SK-N-SH (cell line): ENCODE measurements at regions not wholly inside any gene's neighbourhood (a gene's known extent, or its start where the extent isn't known, plus 50 kb on each side); places are given as distances from the start of the nearest gene placed in this dataset.

Experiments
- CTCF ChIA-PET: fragments of 300-600, 350-600 bp; formaldehyde crosslinking; extraction: SDS; loops from one replicate; lab custom pipeline; 2021; lab: Yijun Ruan, JAX
- POLR2A ChIA-PET: fragments of 350-600 bp; sonication (Branson Sonifier 250); formaldehyde crosslinking; extraction: SDS; loops from one replicate; lab custom pipeline; 2020; ENCODE audit warnings: antibody characterized with exemption, inconsistent platforms; lab: Yijun Ruan, JAX
- DNase-seq: peaks from one replicate; pipeline ENCODE4 v3.0.0; 2012
- H2AFZ ChIP-seq: fragments of 200-600 bp; sonication (generic); 2 replicates; pipeline ENCODE4 v1.8.1; 2016; ENCODE audit warnings: antibody characterized with exemption, mild to moderate bottlenecking, low read depth
- H3F3A ChIP-seq: fragments of 200-600 bp; sonication (generic); replicated peaks from 2 replicates; pipeline ENCODE3; 2016; ENCODE audit warnings: antibody characterized with exemption, mild to moderate bottlenecking; ENCODE audit not compliant: insufficient read depth
- H3K27ac ChIP-seq, 2 experiments: fragments of 200-500 bp in 1 of 2; fragments of 200-600 bp in 1 of 2; sonication (Bioruptor generic) in 1 of 2; sonication (generic), shearing (Covaris generic) in 1 of 2; 2 replicates each; pipeline versions ENCODE4 v1.5.1 to v1.6.1; 2014 to 2016; ENCODE audit warnings: low read depth in 2 of 2, inconsistent platforms in 1 of 2, low read length in 1 of 2, mild to moderate bottlenecking in 1 of 2, mixed read lengths in 1 of 2
- H3K27me3 ChIP-seq: fragments of 200-600 bp; sonication (generic), shearing (Covaris generic); 2 replicates; pipeline ENCODE4 v1.6.1; 2016; ENCODE audit warnings: mixed run types; ENCODE audit not compliant: insufficient read depth
- H3K36me3 ChIP-seq, 2 experiments: fragments of 200-500 bp in 1 of 2; fragments of 200-600 bp in 1 of 2; sonication (Bioruptor generic) in 1 of 2; sonication (generic) in 1 of 2; replicated peaks in 1 of 2; 2 replicates each; pipeline versions ENCODE3 to v1.5.1; 2014 to 2016; ENCODE audit warnings: low read length in 1 of 2, mild to moderate bottlenecking in 1 of 2; ENCODE audit not compliant: insufficient read depth in 2 of 2, control insufficient read depth in 1 of 2
- H3K4me1 ChIP-seq, 2 experiments: fragments of 200-500 bp in 1 of 2; fragments of 200-600 bp in 1 of 2; sonication (Bioruptor generic) in 1 of 2; sonication (generic), shearing (Covaris generic) in 1 of 2; 2 replicates each; pipeline versions ENCODE4 v1.5.1 to v1.6.1; 2014 to 2016; ENCODE audit warnings: low read depth in 1 of 2, low read length in 1 of 2, mixed run types in 1 of 2; ENCODE audit not compliant: insufficient read depth in 2 of 2, control insufficient read depth in 1 of 2
- H3K4me2 ChIP-seq: fragments of 200-600 bp; sonication (generic), shearing (Covaris generic); 2 replicates; pipeline ENCODE4 v1.6.1; 2017; ENCODE audit warnings: mixed run types
- H3K4me3 ChIP-seq, 2 experiments: fragments of 200-500 bp in 1 of 2; fragments of 200-600 bp in 1 of 2; sonication (Bioruptor generic) in 1 of 2; sonication (generic), shearing (Covaris generic) in 1 of 2; 2 replicates each; pipeline versions ENCODE4 v1.5.1 to v1.8.1; 2014 to 2016; ENCODE audit warnings: low read depth in 2 of 2, inconsistent platforms in 1 of 2, low read length in 1 of 2, mild to moderate bottlenecking in 1 of 2, mixed read lengths in 1 of 2, moderate library complexity in 1 of 2
- H3K79me2 ChIP-seq: fragments of 200-600 bp; sonication (generic); 2 replicates; pipeline ENCODE4 v1.8.1; 2017; ENCODE audit warnings: mild to moderate bottlenecking; ENCODE audit not compliant: insufficient read depth
- H3K9ac ChIP-seq: fragments of 200-600 bp; sonication (generic); 2 replicates; pipeline ENCODE4 v1.6.1; 2017; ENCODE audit warnings: mixed run types
- H3K9me2 ChIP-seq: fragments of 200-600 bp; sonication (generic); 2 replicates; pipeline ENCODE4 v1.6.1; 2017; ENCODE audit warnings: mixed run types
- H3K9me3 ChIP-seq: fragments of 200-600 bp; sonication (generic); 2 replicates; pipeline ENCODE4 v1.6.1; 2017; ENCODE audit warnings: mixed run types, mild to moderate bottlenecking, moderate library complexity
- H4K20me1 ChIP-seq: fragments of 200-600 bp; sonication (generic); 2 replicates; pipeline ENCODE4 v1.6.1; 2017; ENCODE audit warnings: mild to moderate bottlenecking, mixed run types; ENCODE audit not compliant: insufficient read depth
- CHD2 ChIP-seq: fragments of 150-350 bp; IDR thresholded peaks from 2 replicates; pipeline ENCODE4 v1.6.1; 2018; ENCODE audit warnings: low read length; ENCODE audit not compliant: partially characterized antibody
- ELF1 ChIP-seq: IDR thresholded peaks from 2 replicates; pipeline ENCODE4 v1.4.0; 2012
- EP300 ChIP-seq, 2 experiments: IDR thresholded peaks; 2 replicates each; pipeline versions ENCODE4 v1.4.0 to v1.6.1; 2012; ENCODE audit warnings: borderline replicate concordance in 1 of 2, low read depth in 1 of 2, low read length in 1 of 2
- EZH2phosphoT487 ChIP-seq: fragments of 200-600 bp; sonication (generic); IDR thresholded peaks from 2 replicates; pipeline ENCODE4 v1.6.1; 2017; ENCODE audit warnings: low read depth, mixed run types, mild to moderate bottlenecking, antibody characterized with exemption, moderate library complexity, borderline replicate concordance
- FOXJ3 ChIP-seq: sonication (generic); formaldehyde crosslinking; IDR thresholded peaks from 2 replicates; pipeline ENCODE4 v1.5.1; 2020; ENCODE audit warnings: mild to moderate bottlenecking, missing genetic modification reagents
- FOXM1 ChIP-seq: IDR thresholded peaks from 2 replicates; pipeline ENCODE4 v1.4.0; 2012; ENCODE audit warnings: low read depth, mild to moderate bottlenecking
- GABPA ChIP-seq: IDR thresholded peaks from 2 replicates; pipeline ENCODE4 v1.4.0; 2012; ENCODE audit warnings: low read depth, mild to moderate bottlenecking
- JUND ChIP-seq: IDR thresholded peaks from 2 replicates; pipeline ENCODE4 v1.4.0; 2012
- MEF2A ChIP-seq: IDR thresholded peaks from 2 replicates; pipeline ENCODE4 v1.4.0; 2012; ENCODE audit warnings: low read depth, borderline replicate concordance
- NFIC ChIP-seq: IDR thresholded peaks from 2 replicates; pipeline ENCODE4 v1.4.0; 2012; ENCODE audit warnings: borderline replicate concordance
- NRF1 ChIP-seq: IDR thresholded peaks from 2 replicates; pipeline ENCODE4 v1.6.1; 2012; ENCODE audit warnings: low read depth, mild to moderate bottlenecking, low read length
- RAD21 ChIP-seq: IDR thresholded peaks from 2 replicates; pipeline ENCODE4 v1.6.1; 2012; ENCODE audit warnings: mild to moderate bottlenecking, low read length
- RFX5 ChIP-seq: IDR thresholded peaks from 2 replicates; pipeline ENCODE4 v1.6.1; 2012; ENCODE audit warnings: mild to moderate bottlenecking, improper control_type of control experiment, low read length
- SIN3A ChIP-seq: IDR thresholded peaks from 2 replicates; pipeline ENCODE4 v1.6.1; 2012; ENCODE audit warnings: low read depth, mild to moderate bottlenecking, low read length, moderate library complexity, borderline replicate concordance
- SMC3 ChIP-seq: IDR thresholded peaks from 2 replicates; pipeline ENCODE4 v1.6.1; 2012; ENCODE audit warnings: low read depth, low read length, improper control_type of control experiment
- TAF1 ChIP-seq: IDR thresholded peaks from 2 replicates; pipeline ENCODE4 v1.6.1; 2012; ENCODE audit warnings: low read depth, mild to moderate bottlenecking, low read length, moderate library complexity, borderline replicate concordance
- TCF12 ChIP-seq: IDR thresholded peaks from 2 replicates; pipeline ENCODE4 v1.4.0; 2012
- TEAD4 ChIP-seq: IDR thresholded peaks from 2 replicates; pipeline ENCODE4 v1.4.0; 2012; ENCODE audit warnings: mild to moderate bottlenecking, borderline replicate concordance; ENCODE audit not compliant: insufficient read depth
- WGBS: methylation state at CpG from one replicate; pipeline ENCODE4 v1.1.6; 2017; ENCODE audit warnings: low lambda C conversion rate; 5-methylcytosine and 5-hydroxymethylcytosine counted together
- TF ChIP-seq, protein P1 (sequence below): IDR thresholded peaks from 2 replicates; pipeline ENCODE4 v1.6.1; 2012; ENCODE audit warnings: mild to moderate bottlenecking, low read depth, low read length, moderate library complexity
- TF ChIP-seq, protein P2 (sequence below): fragments of 150-350 bp; IDR thresholded peaks from 2 replicates; pipeline ENCODE4 v1.6.1; 2016; ENCODE audit warnings: mild to moderate bottlenecking, low read depth, low read length
- TF ChIP-seq, protein P3 (sequence below): IDR thresholded peaks from 2 replicates; pipeline ENCODE4; 2012

DNA sequence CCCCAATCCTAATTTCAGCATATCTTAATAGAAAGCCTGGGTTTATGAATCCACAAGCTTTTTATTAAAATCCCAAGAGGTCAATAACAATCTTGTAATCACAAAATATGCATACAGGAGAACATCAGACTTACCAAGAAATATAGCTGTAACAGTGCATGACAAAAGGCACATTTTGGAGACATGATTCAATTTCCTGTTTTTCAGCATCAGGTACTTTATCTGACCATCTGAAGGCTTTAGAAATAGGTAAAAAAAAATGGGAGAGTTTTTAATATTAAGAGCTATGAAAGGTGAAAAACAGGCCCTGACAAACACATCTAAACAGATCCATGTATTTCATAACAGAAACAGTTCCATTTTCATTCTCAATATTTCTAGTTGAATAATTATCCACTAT lies 89.9 kb upstream of the EFEMP1 start:
- 0 out of 2 replicates have a peak overlapping the region, but pooled peaks have one; percentile 47 for H2AFZ ChIP-seq
- no peaks in the 10 kb centered on the region for H3K79me2 ChIP-seq

DNA sequence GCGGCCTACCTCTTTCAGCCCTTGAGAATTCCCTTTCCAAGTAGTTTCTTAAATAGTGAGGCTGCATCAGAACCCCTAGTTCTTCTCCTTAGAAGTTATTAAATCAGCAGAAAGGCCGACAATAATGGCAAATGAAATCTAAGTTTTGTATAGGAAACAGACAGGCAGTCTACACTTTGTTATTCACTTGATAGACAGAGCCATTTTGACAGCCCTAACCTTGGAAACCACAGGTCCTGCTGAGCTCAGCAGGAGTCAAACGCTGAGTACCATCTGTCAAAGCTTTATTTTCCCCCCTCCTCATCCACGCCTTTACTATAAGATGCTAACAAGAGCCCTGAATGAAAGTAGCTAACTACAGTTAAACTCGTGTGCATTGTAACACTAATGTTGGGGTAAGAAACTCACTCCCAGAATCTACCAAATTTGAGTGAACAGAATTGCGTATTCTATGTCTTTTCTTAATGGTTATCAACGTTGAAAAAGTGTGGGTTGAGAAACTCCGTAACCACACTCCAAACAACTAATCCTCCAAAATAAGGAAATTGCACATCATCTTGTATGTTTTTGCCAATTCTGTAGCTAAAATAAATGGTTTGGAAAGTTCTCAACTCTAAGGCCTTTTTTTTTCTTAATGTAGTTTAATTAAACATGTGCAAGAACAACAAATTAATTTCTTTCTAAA lies 90.6 kb upstream of the EFEMP1 start:
- Histone ChIP-seq H3K9me3 (no peaks in the 10 kb centered on the region), H2AFZ (peak overlapping the region; percentile 47; the same call in 1 of the 2 replicates), H3K9me2 (no peaks in the 10 kb centered on the region), H3K4me2 (no peak overlapping the region), H3K4me3 (no peak overlapping the region), H3K9ac (no peak overlapping the region), H3K36me3 (no peaks in the 10 kb centered on the region), H3F3A (no peaks in the 10 kb centered on the region), H3K4me1 (peaks cover 5 to 8% of the 10 kb centered on the region in 2 experiments; a peak in 3 of 4 replicates), H3K27me3 (no peaks in the 10 kb centered on the region), H3K27ac (no peak overlapping the region), H3K79me2 (no peaks in the 10 kb centered on the region), H4K20me1 (no peaks in the 10 kb centered on the region)
- ChIA-PET POLR2A (no interaction called here), CTCF (interaction anchor here (0.9 to 2.7 kb wide), 4 partner anchors 53 to 845 kb away, joined by 3 to 15 read pairs (median 6); no protein-coding TSS in a partner anchor)
- DNase-seq, result no peak
- 72% methylated on average over 8 of the region's 8 CpGs for WGBS
- TF ChIP-seq FOXJ3 (CRISPR knock-in tag), result no peak
- no peak for TF ChIP-seq TEAD4
- TF ChIP-seq MEF2A, result no peak
- TF ChIP-seq TAF1, result no peak
- TF ChIP-seq NFIC, result no peak
- no peak for TF ChIP-seq NRF1
- TF ChIP-seq TCF12, result no peak
- TF ChIP-seq RAD21, result no peak
- TF ChIP-seq SMC3, result no peak
- TF ChIP-seq SIN3A, result no peak
- no peak for TF ChIP-seq CHD2
- TF ChIP-seq JUND, result no peak
- TF ChIP-seq RFX5, result no peak
- no peak for TF ChIP-seq EP300 (IDR thresholded peaks at IDR 0.05; ENCODE audit: borderline replicate concordance in 1 of 2, low read depth in 1 of 2, low read length in 1 of 2)
- no peak for TF ChIP-seq EZH2phosphoT487
- TF ChIP-seq, protein P1, sequence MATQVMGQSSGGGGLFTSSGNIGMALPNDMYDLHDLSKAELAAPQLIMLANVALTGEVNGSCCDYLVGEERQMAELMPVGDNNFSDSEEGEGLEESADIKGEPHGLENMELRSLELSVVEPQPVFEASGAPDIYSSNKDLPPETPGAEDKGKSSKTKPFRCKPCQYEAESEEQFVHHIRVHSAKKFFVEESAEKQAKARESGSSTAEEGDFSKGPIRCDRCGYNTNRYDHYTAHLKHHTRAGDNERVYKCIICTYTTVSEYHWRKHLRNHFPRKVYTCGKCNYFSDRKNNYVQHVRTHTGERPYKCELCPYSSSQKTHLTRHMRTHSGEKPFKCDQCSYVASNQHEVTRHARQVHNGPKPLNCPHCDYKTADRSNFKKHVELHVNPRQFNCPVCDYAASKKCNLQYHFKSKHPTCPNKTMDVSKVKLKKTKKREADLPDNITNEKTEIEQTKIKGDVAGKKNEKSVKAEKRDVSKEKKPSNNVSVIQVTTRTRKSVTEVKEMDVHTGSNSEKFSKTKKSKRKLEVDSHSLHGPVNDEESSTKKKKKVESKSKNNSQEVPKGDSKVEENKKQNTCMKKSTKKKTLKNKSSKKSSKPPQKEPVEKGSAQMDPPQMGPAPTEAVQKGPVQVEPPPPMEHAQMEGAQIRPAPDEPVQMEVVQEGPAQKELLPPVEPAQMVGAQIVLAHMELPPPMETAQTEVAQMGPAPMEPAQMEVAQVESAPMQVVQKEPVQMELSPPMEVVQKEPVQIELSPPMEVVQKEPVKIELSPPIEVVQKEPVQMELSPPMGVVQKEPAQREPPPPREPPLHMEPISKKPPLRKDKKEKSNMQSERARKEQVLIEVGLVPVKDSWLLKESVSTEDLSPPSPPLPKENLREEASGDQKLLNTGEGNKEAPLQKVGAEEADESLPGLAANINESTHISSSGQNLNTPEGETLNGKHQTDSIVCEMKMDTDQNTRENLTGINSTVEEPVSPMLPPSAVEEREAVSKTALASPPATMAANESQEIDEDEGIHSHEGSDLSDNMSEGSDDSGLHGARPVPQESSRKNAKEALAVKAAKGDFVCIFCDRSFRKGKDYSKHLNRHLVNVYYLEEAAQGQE, result no peak
- TF ChIP-seq, protein P2, sequence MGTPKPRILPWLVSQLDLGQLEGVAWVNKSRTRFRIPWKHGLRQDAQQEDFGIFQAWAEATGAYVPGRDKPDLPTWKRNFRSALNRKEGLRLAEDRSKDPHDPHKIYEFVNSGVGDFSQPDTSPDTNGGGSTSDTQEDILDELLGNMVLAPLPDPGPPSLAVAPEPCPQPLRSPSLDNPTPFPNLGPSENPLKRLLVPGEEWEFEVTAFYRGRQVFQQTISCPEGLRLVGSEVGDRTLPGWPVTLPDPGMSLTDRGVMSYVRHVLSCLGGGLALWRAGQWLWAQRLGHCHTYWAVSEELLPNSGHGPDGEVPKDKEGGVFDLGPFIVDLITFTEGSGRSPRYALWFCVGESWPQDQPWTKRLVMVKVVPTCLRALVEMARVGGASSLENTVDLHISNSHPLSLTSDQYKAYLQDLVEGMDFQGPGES, result no peak
- TF ChIP-seq GABPA, result no peak

More for the DNA sequence above, 89.9 kb upstream of the EFEMP1 start:
- CTCF ChIA-PET, result interaction anchor here (0.9 to 2.7 kb wide), 4 partner anchors 52 to 845 kb away, joined by 3 to 15 read pairs (median 6); no protein-coding TSS in a partner anchor
- no peaks in the 10 kb centered on the region for H3K36me3 ChIP-seq
- H3F3A ChIP-seq, result no peaks in the 10 kb centered on the region
- H3K9me3 ChIP-seq, result no peaks in the 10 kb centered on the region
- POLR2A ChIA-PET, result no interaction called here
- no peaks in the 10 kb centered on the region for H3K9me2 ChIP-seq
- no peak for DNase-seq
- H4K20me1 ChIP-seq, result no peaks in the 10 kb centered on the region
- no peak overlapping the region for H3K27ac ChIP-seq
- H3K4me1 ChIP-seq, result peaks cover 8 to 12% of the 10 kb centered on the region in 2 experiments; a peak in 3 of 4 replicates
- no peak overlapping the region for H3K4me2 ChIP-seq
- H3K27me3 ChIP-seq, result no peaks in the 10 kb centered on the region
- no peak overlapping the region for H3K9ac ChIP-seq
- TF ChIP-seq ELF1 (no peak), EZH2phosphoT487 (no peak), FOXM1 (no peak), EP300 (IDR thresholded peaks at IDR 0.05; ENCODE audit: borderline replicate concordance in 1 of 2, low read depth in 1 of 2, low read length in 1 of 2) (no peak)
- TF ChIP-seq, protein P3, sequence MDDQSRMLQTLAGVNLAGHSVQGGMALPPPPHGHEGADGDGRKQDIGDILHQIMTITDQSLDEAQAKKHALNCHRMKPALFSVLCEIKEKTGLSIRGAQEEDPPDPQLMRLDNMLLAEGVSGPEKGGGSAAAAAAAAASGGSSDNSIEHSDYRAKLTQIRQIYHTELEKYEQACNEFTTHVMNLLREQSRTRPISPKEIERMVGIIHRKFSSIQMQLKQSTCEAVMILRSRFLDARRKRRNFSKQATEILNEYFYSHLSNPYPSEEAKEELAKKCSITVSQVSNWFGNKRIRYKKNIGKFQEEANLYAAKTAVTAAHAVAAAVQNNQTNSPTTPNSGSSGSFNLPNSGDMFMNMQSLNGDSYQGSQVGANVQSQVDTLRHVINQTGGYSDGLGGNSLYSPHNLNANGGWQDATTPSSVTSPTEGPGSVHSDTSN, result no peak
- H3K4me3 ChIP-seq, result no peak overlapping the region
